DOHH2 (cell line): ENCODE measurements at regions not wholly inside any gene's neighbourhood (a gene's known extent, or its start where the extent isn't known, plus 50 kb on each side); places are given as distances from the start of the nearest gene placed in this dataset.

Experiments
- EZH2phosphoT487 ChIP-seq: fragments of 200-600 bp; sonication (generic); IDR thresholded peaks from 2 replicates; pipeline ENCODE4 v1.6.1; 2017; ENCODE audit warnings: borderline replicate concordance, mild to moderate bottlenecking, antibody characterized with exemption, low read length, moderate library complexity, mixed read lengths
- TF ChIP-seq, protein P1 (sequence below): fragments of 200-600 bp; sonication (generic); IDR thresholded peaks from one replicate; pipeline ENCODE4 v1.5.1; 2014; ENCODE audit warnings: antibody characterized with exemption, mild to moderate bottlenecking, low read depth, low read length; ENCODE audit not compliant: poor library complexity, severe bottlenecking

DNA sequence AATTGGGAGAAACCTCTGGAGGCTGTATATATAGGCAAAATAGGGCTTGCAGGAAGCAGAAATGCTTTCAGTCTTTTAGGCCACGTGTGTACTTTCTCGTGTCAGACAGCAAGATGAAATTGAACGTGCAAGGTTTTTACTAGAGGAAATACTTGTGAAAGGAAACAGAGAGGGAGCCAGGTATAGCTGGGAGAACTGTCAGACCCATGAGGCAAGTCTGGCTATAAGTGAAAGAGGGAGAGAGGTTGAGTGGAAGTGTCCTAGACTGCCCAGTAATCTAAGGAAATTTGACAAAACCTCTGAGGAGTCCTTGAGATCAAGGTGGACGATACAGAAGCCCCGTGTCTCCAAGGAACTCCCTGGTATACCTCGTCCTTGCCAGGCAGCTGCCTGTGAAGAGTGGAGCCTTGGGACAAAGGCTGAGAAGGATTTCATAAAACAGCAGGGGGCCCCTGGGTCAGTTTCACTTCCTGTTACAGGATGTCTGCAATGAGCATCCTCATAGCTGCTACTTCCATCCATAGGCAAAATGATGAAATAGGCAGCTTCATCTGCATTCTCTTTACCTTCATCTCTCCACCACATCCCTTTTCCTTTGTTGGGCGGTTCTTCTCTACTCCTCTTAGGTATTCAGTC, 114.4 kb upstream of the MAP3K7 start:
- TF ChIP-seq, protein P1, sequence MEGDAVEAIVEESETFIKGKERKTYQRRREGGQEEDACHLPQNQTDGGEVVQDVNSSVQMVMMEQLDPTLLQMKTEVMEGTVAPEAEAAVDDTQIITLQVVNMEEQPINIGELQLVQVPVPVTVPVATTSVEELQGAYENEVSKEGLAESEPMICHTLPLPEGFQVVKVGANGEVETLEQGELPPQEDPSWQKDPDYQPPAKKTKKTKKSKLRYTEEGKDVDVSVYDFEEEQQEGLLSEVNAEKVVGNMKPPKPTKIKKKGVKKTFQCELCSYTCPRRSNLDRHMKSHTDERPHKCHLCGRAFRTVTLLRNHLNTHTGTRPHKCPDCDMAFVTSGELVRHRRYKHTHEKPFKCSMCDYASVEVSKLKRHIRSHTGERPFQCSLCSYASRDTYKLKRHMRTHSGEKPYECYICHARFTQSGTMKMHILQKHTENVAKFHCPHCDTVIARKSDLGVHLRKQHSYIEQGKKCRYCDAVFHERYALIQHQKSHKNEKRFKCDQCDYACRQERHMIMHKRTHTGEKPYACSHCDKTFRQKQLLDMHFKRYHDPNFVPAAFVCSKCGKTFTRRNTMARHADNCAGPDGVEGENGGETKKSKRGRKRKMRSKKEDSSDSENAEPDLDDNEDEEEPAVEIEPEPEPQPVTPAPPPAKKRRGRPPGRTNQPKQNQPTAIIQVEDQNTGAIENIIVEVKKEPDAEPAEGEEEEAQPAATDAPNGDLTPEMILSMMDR = no peak
- no peak for TF ChIP-seq EZH2phosphoT487
